HEK293T (cell line): ENCODE measurements at regions not wholly inside any gene's neighbourhood (a gene's known extent, or its start where the extent isn't known, plus 50 kb on each side); places are given as distances from the start of the nearest gene placed in this dataset.

Experiments used
- CTBP1 ChIP-seq: fragments of 450-650 bp; IDR thresholded peaks from 2 replicates; pipeline ENCODE4 v1.6.1; 2016; ENCODE audit warnings: borderline replicate concordance
- FOXA1 ChIP-seq: fragments of 450-650 bp; IDR thresholded peaks from 2 replicates; pipeline ENCODE4 v1.6.1; 2016; ENCODE audit warnings: mild to moderate bottlenecking
- FOXK2 ChIP-seq: fragments of 450-650 bp; IDR thresholded peaks from 2 replicates; pipeline ENCODE4 v1.6.1; 2016; ENCODE audit warnings: mild to moderate bottlenecking
- FOXM1 ChIP-seq: fragments of 450-650 bp; IDR thresholded peaks from 2 replicates; pipeline ENCODE4 v1.6.1; 2017; ENCODE audit warnings: mild to moderate bottlenecking, borderline replicate concordance
- HDGF ChIP-seq: fragments of 450-650 bp; IDR thresholded peaks from 2 replicates; pipeline ENCODE4 v1.6.1; 2017; ENCODE audit warnings: antibody characterized with exemption, borderline replicate concordance
- LEF1 ChIP-seq: fragments of 450-650 bp; IDR thresholded peaks from 2 replicates; pipeline ENCODE4 v1.6.1; 2017; ENCODE audit warnings: mild to moderate bottlenecking, borderline replicate concordance
- PKNOX1 ChIP-seq: fragments of 450-650 bp; IDR thresholded peaks from 2 replicates; pipeline ENCODE4 v1.6.1; 2016
- ZNF384 ChIP-seq: fragments of 450-650 bp; IDR thresholded peaks from 2 replicates; pipeline ENCODE4 v1.6.1; 2016

GRCh38 chr9:74036549-74037231, 460.4 kb upstream of the RORB start:
- TF ChIP-seq FOXK2: no peak
- TF ChIP-seq PKNOX1: no peak
- TF ChIP-seq ZNF384: no peak
- no peak for TF ChIP-seq CTBP1
- no peak for TF ChIP-seq HDGF
- no peak for TF ChIP-seq LEF1
- TF ChIP-seq FOXM1: no peak
- no peak for TF ChIP-seq FOXA1
